Naive thymus-derived CD4-positive, alpha-beta T cell (primary cell): ENCODE measurements at regions not wholly inside any gene's neighbourhood (a gene's known extent, or its start where the extent isn't known, plus 50 kb on each side); places are given as distances from the start of the nearest gene placed in this dataset.
"Not testable (repeated sequence)": the region's sequence is repeated elsewhere in the genome, so short reads cannot be mapped to it uniquely, and the experiment has no call there.

Experiments used
- ATAC-seq: fragments of 150-1000 bp; cut with Tn5 transposase; 2 replicates; pipeline ENCODE4 v1.10.0; 2021; ENCODE audit warnings: mild to moderate bottlenecking, moderate library complexity
- CTCF ChIA-PET: fragments of 350-600 bp; sonication (Branson Sonifier 250); formaldehyde crosslinking; loops from one replicate; lab custom pipeline; 2021; ENCODE audit warnings: antibody characterized with exemption; lab: Charles Lee
- POLR2A ChIA-PET: fragments of 350-600 bp; sonication (Branson Sonifier 250); formaldehyde crosslinking; loops from one replicate; lab custom pipeline; 2021; ENCODE audit warnings: antibody characterized with exemption, inconsistent platforms; lab: Charles Lee
- DNase-seq, 9 donors: peaks; one replicate each; pipeline versions ENCODE4 v3.0.0 to v3.0.0-alpha.2; 2020 to 2022; ENCODE audit warnings: mixed read lengths in 1 of 9
- H3K27ac ChIP-seq: one replicate; pipeline ENCODE4 v1.7.0; 2013; ENCODE audit warnings: mild to moderate bottlenecking, low read depth, low read length, moderate library complexity
- H3K27me3 ChIP-seq, 2 donors: one replicate each; pipeline ENCODE4 v1.7.0; 2013; ENCODE audit warnings: low read length in 2 of 2, mild to moderate bottlenecking in 2 of 2, moderate library complexity in 2 of 2; ENCODE audit not compliant: control insufficient read depth in 2 of 2, insufficient read depth in 2 of 2
- H3K36me3 ChIP-seq, 3 experiments: 1 replicate in 2 of 3; 2 replicates in 1 of 3; pipeline ENCODE4 v1.7.0; 2013; ENCODE audit warnings: low read length in 3 of 3, mild to moderate bottlenecking in 3 of 3, moderate library complexity in 1 of 3; ENCODE audit not compliant: insufficient read depth in 3 of 3, control insufficient read depth in 2 of 3
- H3K4me1 ChIP-seq, 2 donors: one replicate each; pipeline ENCODE4 v1.7.0; 2013; ENCODE audit warnings: low read length in 2 of 2, mild to moderate bottlenecking in 2 of 2, moderate library complexity in 1 of 2; ENCODE audit not compliant: control insufficient read depth in 2 of 2, insufficient read depth in 2 of 2
- H3K4me3 ChIP-seq: 2 replicates; pipeline ENCODE4 v1.7.0; 2013; ENCODE audit warnings: mild to moderate bottlenecking, low read length
- H3K9me3 ChIP-seq, 3 experiments: 1 replicate in 2 of 3; 2 replicates in 1 of 3; pipeline ENCODE4 v1.7.0; 2013; ENCODE audit warnings: low read length in 3 of 3; ENCODE audit not compliant: control insufficient read depth in 2 of 3
- H3K27ac Mint-ChIP-seq, 9 donors: one replicate each; pipeline ENCODE4 v1.8.0; 2020 to 2022; ENCODE audit warnings: mixed read lengths in 9 of 9, mild to moderate bottlenecking in 8 of 9, moderate library complexity in 5 of 9, inconsistent platforms in 2 of 9
- H3K27me3 Mint-ChIP-seq, 5 donors: one replicate each; pipeline ENCODE4 v1.8.0; 2021 to 2022; ENCODE audit warnings: mixed read lengths in 5 of 5, mild to moderate bottlenecking in 1 of 5
- H3K36me3 Mint-ChIP-seq, 5 donors: one replicate each; pipeline ENCODE4 v1.8.0; 2020 to 2022; ENCODE audit warnings: mixed read lengths in 5 of 5, mild to moderate bottlenecking in 3 of 5, inconsistent platforms in 1 of 5
- H3K4me1 Mint-ChIP-seq, 7 donors: one replicate each; pipeline ENCODE4 v1.8.0; 2020 to 2022; ENCODE audit warnings: mixed read lengths in 7 of 7, mild to moderate bottlenecking in 3 of 7, inconsistent platforms in 1 of 7
- H3K4me3 Mint-ChIP-seq, 10 donors: one replicate each; pipeline ENCODE4 v1.8.0; 2020 to 2022; ENCODE audit warnings: mild to moderate bottlenecking in 10 of 10, mixed read lengths in 10 of 10, moderate library complexity in 6 of 10, inconsistent platforms in 2 of 10
- H3K9me3 Mint-ChIP-seq, 11 donors: one replicate each; pipeline ENCODE4 v1.8.0; 2020 to 2022; ENCODE audit warnings: mixed read lengths in 11 of 11, mild to moderate bottlenecking in 4 of 11, inconsistent platforms in 1 of 11, moderate library complexity in 1 of 11
- intact Hi-C, 2 donors: fragments of 100-400 bp; cut with micrococcal nuclease; formaldehyde crosslinking; loops; one replicate each; pipeline ENCODE4 v1.15.1; 2023

GRCh38 chr7:28900311-28900710 lies 57.8 kb downstream of the TRIL start:
- H3K27me3 Mint-ChIP-seq = peaks cover 6 to 36% (median 25%) of the 10 kb centered on the region in 5 donors
- intact Hi-C loops = no loop called here
- CTCF ChIA-PET = no interaction called here

GRCh38 chr7:28893888-28894287 lies 64.2 kb downstream of the TRIL start:
- Histone ChIP-seq H3K4me3 (no peak overlapping the region), H3K9me3 (no peaks in the 10 kb centered on the region), H3K27ac (no peak overlapping the region), H3K4me1 (no peaks in the 10 kb centered on the region), H3K27me3 (no peaks in the 10 kb centered on the region), H3K36me3 (no peaks in the 10 kb centered on the region)
- POLR2A ChIA-PET = no interaction called here
- Mint-ChIP-seq H3K27ac (no peak overlapping the region), H3K36me3 (no peaks in the 10 kb centered on the region), H3K4me3 (no peak overlapping the region), H3K27me3 (peaks cover 2 to 19% (median 12%) of the 10 kb centered on the region in 5 donors), H3K9me3 (no peaks in the 10 kb centered on the region), H3K4me1 (no peaks in the 10 kb centered on the region)
- no peak for DNase-seq
- intact Hi-C loops = no loop called here
- CTCF ChIA-PET = no interaction called here
- ATAC-seq = no peak

More at GRCh38 chr7:28900311-28900710, 57.8 kb downstream of the TRIL start:
- Mint-ChIP-seq H3K9me3 (no peaks in the 10 kb centered on the region), H3K27ac (no peak overlapping the region), H3K36me3 (no peaks in the 10 kb centered on the region), H3K4me1 (no peaks in the 10 kb centered on the region), H3K4me3 (no peak overlapping the region)
- POLR2A ChIA-PET = no interaction called here
- Histone ChIP-seq H3K4me1 (no peaks in the 10 kb centered on the region), H3K36me3 (no peaks in the 10 kb centered on the region), H3K27me3 (no peaks in the 10 kb centered on the region), H3K27ac (no peak overlapping the region), H3K4me3 (no peak overlapping the region), H3K9me3 (no peaks in the 10 kb centered on the region)
- ATAC-seq (no peak), DNase-seq (no peak)

GRCh38 chr7:28891876-28892234 lies 66.3 kb downstream of the TRIL start:
- POLR2A ChIA-PET, H3K36me3 Mint-ChIP-seq, H3K9me3 Mint-ChIP-seq, H3K27ac ChIP-seq, H3K4me3 ChIP-seq, H3K4me1 ChIP-seq, H3K36me3 ChIP-seq, DNase-seq, ATAC-seq, CTCF ChIA-PET, H3K9me3 ChIP-seq, H3K27ac Mint-ChIP-seq, H3K27me3 ChIP-seq, H3K4me1 Mint-ChIP-seq, H3K4me3 Mint-ChIP-seq, intact Hi-C loops: not testable (repeated sequence)
- H3K27me3 Mint-ChIP-seq = peaks cover 3 to 20% (median 13%) of the 10 kb centered on the region in 5 donors

GRCh38 chr7:28891192-28891875 lies 66.8 kb downstream of the TRIL start:
- intact Hi-C loops = no loop called here
- no peak for DNase-seq
- no peaks in the 10 kb centered on the region for H3K36me3 ChIP-seq
- ChIA-PET POLR2A (no interaction called here), CTCF (no interaction called here)
- no peaks in the 10 kb centered on the region for H3K9me3 ChIP-seq
- Mint-ChIP-seq H3K36me3 (no peaks in the 10 kb centered on the region), H3K27ac (no peak overlapping the region), H3K4me3 (no peak overlapping the region), H3K4me1 (no peaks in the 10 kb centered on the region), H3K9me3 (no peaks in the 10 kb centered on the region), H3K27me3 (peaks cover 5 to 24% (median 13%) of the 10 kb centered on the region in 5 donors)
- no peaks in the 10 kb centered on the region for H3K27me3 ChIP-seq
- H3K27ac ChIP-seq = no peak overlapping the region
- no peak overlapping the region for H3K4me3 ChIP-seq
- H3K4me1 ChIP-seq = no peaks in the 10 kb centered on the region
- ATAC-seq = no peak

GRCh38 chr7:28890137-28890536 lies 68.0 kb downstream of the TRIL start:
- peaks cover 8 to 33% (median 20%) of the 10 kb centered on the region in 5 donors for H3K27me3 Mint-ChIP-seq
- Histone ChIP-seq H3K4me3 (no peak overlapping the region), H3K36me3 (no peaks in the 10 kb centered on the region), H3K27me3 (no peaks in the 10 kb centered on the region), H3K27ac (no peak overlapping the region), H3K4me1 (no peaks in the 10 kb centered on the region), H3K9me3 (no peaks in the 10 kb centered on the region)
- CTCF ChIA-PET = no interaction called here
- H3K4me1 Mint-ChIP-seq = no peaks in the 10 kb centered on the region
- H3K27ac Mint-ChIP-seq = no peak overlapping the region
- POLR2A ChIA-PET = no interaction called here
- no peak for DNase-seq
- H3K9me3 Mint-ChIP-seq = no peaks in the 10 kb centered on the region
- H3K4me3 Mint-ChIP-seq = no peak overlapping the region
- no peak for ATAC-seq
- no peaks in the 10 kb centered on the region for H3K36me3 Mint-ChIP-seq
- intact Hi-C loops = no loop called here

GRCh38 chr7:28889290-28889689 lies 68.8 kb downstream of the TRIL start:
- Histone ChIP-seq H3K36me3 (no peaks in the 10 kb centered on the region), H3K4me3 (no peak overlapping the region), H3K9me3 (no peaks in the 10 kb centered on the region), H3K27me3 (no peaks in the 10 kb centered on the region), H3K4me1 (no peaks in the 10 kb centered on the region), H3K27ac (no peak overlapping the region)
- intact Hi-C loops = no loop called here
- Mint-ChIP-seq H3K9me3 (no peaks in the 10 kb centered on the region), H3K4me3 (no peak overlapping the region), H3K27me3 (peaks cover 12 to 37% (median 23%) of the 10 kb centered on the region in 5 donors), H3K27ac (no peak overlapping the region), H3K36me3 (no peaks in the 10 kb centered on the region), H3K4me1 (no peaks in the 10 kb centered on the region)
- DNase-seq = no peak
- ATAC-seq = no peak
- ChIA-PET POLR2A (no interaction called here), CTCF (no interaction called here)

GRCh38 chr7:28885771-28886170 lies 72.4 kb downstream of the TRIL start:
- POLR2A ChIA-PET = no interaction called here
- DNase-seq (no peak), ATAC-seq (no peak)
- H3K4me3 Mint-ChIP-seq = no peak overlapping the region
- Histone ChIP-seq H3K27me3 (no peaks in the 10 kb centered on the region), H3K4me1 (no peaks in the 10 kb centered on the region), H3K9me3 (no peaks in the 10 kb centered on the region), H3K36me3 (no peaks in the 10 kb centered on the region), H3K4me3 (no peak overlapping the region), H3K27ac (no peak overlapping the region)
- intact Hi-C loops = no loop called here
- H3K27me3 Mint-ChIP-seq = peaks cover 13 to 62% (median 37%) of the 10 kb centered on the region in 5 donors
- CTCF ChIA-PET = no interaction called here
- no peaks in the 10 kb centered on the region for H3K9me3 Mint-ChIP-seq
- no peaks in the 10 kb centered on the region for H3K4me1 Mint-ChIP-seq
- peaks cover 0 to 3% (median 0%) of the 10 kb centered on the region in 5 donors for H3K36me3 Mint-ChIP-seq
- no peak overlapping the region for H3K27ac Mint-ChIP-seq
